Colonic mucosa (tissue), 4 donors: ENCODE measurements at regions not wholly inside any gene's neighbourhood (a gene's known extent, or its start where the extent isn't known, plus 50 kb on each side); places are given as distances from the start of the nearest gene placed in this dataset.

ENCODE experiments used
- DNase-seq: peaks from one replicate; pipeline ENCODE4 v3.0.0-alpha.2; 2020
- H3K27ac ChIP-seq: fragments of 200-600 bp; one replicate; pipeline ENCODE4 v1.8.0; 2021
- H3K27me3 ChIP-seq: fragments of 200-600 bp; one replicate; pipeline ENCODE4 v1.8.0; 2021
- H3K36me3 ChIP-seq: fragments of 200-600 bp; one replicate; pipeline ENCODE4 v1.8.0; 2021
- H3K4me1 ChIP-seq: fragments of 200-600 bp; one replicate; pipeline ENCODE4 v1.8.0; 2021; ENCODE audit warnings: mild to moderate bottlenecking
- H3K4me3 ChIP-seq: fragments of 200-600 bp; one replicate; pipeline ENCODE4 v1.8.0; 2021
- H3K9ac ChIP-seq, 2 donors: one replicate each; pipeline ENCODE4 v1.7.0; 2013; ENCODE audit warnings: control low read depth in 2 of 2, low read depth in 2 of 2, low read length in 2 of 2
- H3K9me3 ChIP-seq: fragments of 200-600 bp; one replicate; pipeline ENCODE4 v1.8.0; 2021
- CTCF ChIP-seq: fragments of 200-600 bp; IDR thresholded peaks from one replicate; pipeline ENCODE4 v1.8.0; 2022; ENCODE audit warnings: antibody characterized with exemption, mild to moderate bottlenecking
- intact Hi-C: fragments of 100-400 bp; cut with DNase I; formaldehyde crosslinking; loops from one replicate; pipeline ENCODE4 v1.14.1; 2022
- donor health status: healthy.
- donor health status: DM: no; HTN: no; CAD: no.
- donor health status: DM: no; HTN: no; CAD: no.

- intact Hi-C loops = no loop called here
- H3K27ac ChIP-seq = no peak overlapping the region
- no peaks in the 10 kb centered on the region for H3K4me1 ChIP-seq
- no peaks in the 10 kb centered on the region for H3K36me3 ChIP-seq
- no peaks in the 10 kb centered on the region for H3K9me3 ChIP-seq
- no peak for DNase-seq
- H3K27me3 ChIP-seq = no peaks in the 10 kb centered on the region
- H3K9ac ChIP-seq = no peak overlapping the region
- no peak overlapping the region for H3K4me3 ChIP-seq
- no peak for TF ChIP-seq CTCF
Observed at GRCh38 chr7:11914645-11915044, 82.6 kb upstream of the THSD7A start.

GRCh38 chr7:11923376-11923930, 91.5 kb upstream of the THSD7A start:
- Histone ChIP-seq H3K27me3 (no peaks in the 10 kb centered on the region), H3K27ac (no peak overlapping the region), H3K36me3 (no peaks in the 10 kb centered on the region), H3K4me1 (no peaks in the 10 kb centered on the region), H3K4me3 (no peak overlapping the region), H3K9ac (no peak overlapping the region), H3K9me3 (no peaks in the 10 kb centered on the region)
- no peak for DNase-seq
- TF ChIP-seq CTCF = no peak
- intact Hi-C loops = no loop called here

DNA sequence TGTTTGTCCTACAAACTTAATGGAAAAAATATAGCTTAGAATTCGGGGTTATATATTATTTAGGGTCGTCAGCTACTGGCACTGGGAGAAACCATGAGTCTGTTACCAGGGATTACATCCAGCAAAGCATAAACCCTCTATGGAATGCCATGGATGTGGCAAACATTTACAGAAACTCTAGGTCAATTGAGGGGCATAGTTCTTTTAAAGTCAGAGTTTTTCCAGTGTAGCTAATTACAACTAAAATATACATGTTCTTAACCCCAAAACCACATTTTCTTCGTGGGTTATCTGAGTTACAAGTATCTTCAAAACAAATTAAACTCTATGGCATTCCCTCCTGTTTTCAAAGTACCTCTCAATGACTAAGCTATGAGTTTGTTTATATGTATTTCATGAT, 99.3 kb upstream of the THSD7A start:
- no peaks in the 10 kb centered on the region for H3K36me3 ChIP-seq
- no peaks in the 10 kb centered on the region for H3K4me1 ChIP-seq
- intact Hi-C loops = no loop called here
- no peak for TF ChIP-seq CTCF
- no peak overlapping the region for H3K4me3 ChIP-seq
- no peaks in the 10 kb centered on the region for H3K9me3 ChIP-seq
- no peaks in the 10 kb centered on the region for H3K27me3 ChIP-seq
- H3K27ac ChIP-seq = no peak overlapping the region
- no peak overlapping the region for H3K9ac ChIP-seq
- DNase-seq = no peak

GRCh38 chr7:11934796-11935195, 102.8 kb upstream of the THSD7A start:
- Histone ChIP-seq H3K9me3 (no peaks in the 10 kb centered on the region), H3K4me1 (no peaks in the 10 kb centered on the region), H3K9ac (no peak overlapping the region), H3K4me3 (no peak overlapping the region), H3K27me3 (no peaks in the 10 kb centered on the region), H3K36me3 (no peaks in the 10 kb centered on the region), H3K27ac (no peak overlapping the region)
- no peak for TF ChIP-seq CTCF
- intact Hi-C loops = no loop called here
- no peak for DNase-seq

DNA sequence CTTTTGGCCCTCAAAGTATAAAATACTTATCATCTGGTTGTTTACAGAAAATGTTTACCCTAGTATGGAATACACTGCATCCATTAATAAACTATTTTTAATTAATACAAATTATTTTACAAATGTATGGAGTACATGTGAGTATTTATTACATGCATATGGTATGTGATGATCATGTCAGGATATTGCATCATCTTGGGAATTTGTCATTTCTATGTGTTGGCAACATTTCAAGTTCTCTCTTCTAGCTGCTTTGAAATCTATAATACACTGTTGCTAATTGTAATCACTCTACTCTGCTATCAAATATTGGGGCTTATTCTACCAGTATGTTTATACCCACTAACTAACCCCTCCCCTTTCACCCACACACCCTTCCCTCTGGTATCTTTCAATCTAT, 103.9 kb upstream of the THSD7A start:
- H3K27me3 ChIP-seq = no peaks in the 10 kb centered on the region
- TF ChIP-seq CTCF = no peak
- H3K36me3 ChIP-seq = no peaks in the 10 kb centered on the region
- DNase-seq = no peak
- no peak overlapping the region for H3K9ac ChIP-seq
- H3K27ac ChIP-seq = no peak overlapping the region
- intact Hi-C loops = no loop called here
- H3K4me3 ChIP-seq = no peak overlapping the region
- H3K9me3 ChIP-seq = no peaks in the 10 kb centered on the region
- no peaks in the 10 kb centered on the region for H3K4me1 ChIP-seq

DNA sequence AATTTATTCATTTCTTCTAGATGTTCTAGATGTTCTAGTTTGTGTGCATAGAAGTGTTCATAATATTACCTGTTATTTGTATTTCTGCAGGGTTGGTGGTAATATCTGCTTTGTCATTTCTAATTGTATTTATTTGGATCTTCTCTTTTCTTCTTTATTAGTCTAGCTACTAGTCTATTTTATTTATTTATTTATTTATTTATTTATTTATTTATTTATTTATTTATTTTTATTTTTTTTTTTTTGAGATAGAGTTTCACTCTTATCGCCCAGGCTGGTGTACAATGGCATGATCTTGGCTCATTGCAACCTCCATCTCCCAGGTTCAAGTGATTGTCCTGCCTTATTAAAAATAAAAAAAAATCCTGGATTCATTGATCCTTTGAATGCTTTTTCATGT, 114.8 kb upstream of the THSD7A start:
- DNase-seq = no peak
- no peak overlapping the region for H3K4me3 ChIP-seq
- intact Hi-C loops = no loop called here
- no peak overlapping the region for H3K27ac ChIP-seq
- H3K4me1 ChIP-seq = no peaks in the 10 kb centered on the region
- H3K27me3 ChIP-seq = no peaks in the 10 kb centered on the region
- TF ChIP-seq CTCF = no peak
- H3K9me3 ChIP-seq = no peaks in the 10 kb centered on the region
- no peaks in the 10 kb centered on the region for H3K36me3 ChIP-seq
- no peak overlapping the region for H3K9ac ChIP-seq
